WTC11 (cell line): ENCODE measurements at regions not wholly inside any gene's neighbourhood (a gene's known extent, or its start where the extent isn't known, plus 50 kb on each side); places are given as distances from the start of the nearest gene placed in this dataset.

Experiments used
- ATAC-seq: fragments of 200-7000 bp; cut with Tn5 transposase; 2 replicates; pipeline ENCODE4 v1.10.0; 2021; ENCODE audit warnings: mild to moderate bottlenecking, moderate library complexity
- CTCF ChIA-PET: fragments of 300-600 bp; sonication (Branson Sonifier 250); formaldehyde crosslinking; loops from one replicate; lab custom pipeline; 2021; ENCODE audit warnings: antibody characterized with exemption; lab: Charles Lee
- POLR2A ChIA-PET: fragments of 350-600 bp; sonication (Branson Sonifier 250); formaldehyde crosslinking; loops from one replicate; lab custom pipeline; 2021; ENCODE audit warnings: antibody characterized with exemption; lab: Charles Lee
- DNase-seq: peaks from one replicate; pipeline ENCODE4 v3.0.0; 2021; ENCODE audit warnings: low spot score
- H3K27ac Mint-ChIP-seq: 2 replicates; pipeline ENCODE4 v1.8.0; 2021; ENCODE audit warnings: mixed read lengths
- H3K27me3 Mint-ChIP-seq: 2 replicates; pipeline ENCODE4 v1.8.0; 2021; ENCODE audit warnings: low read depth, mild to moderate bottlenecking, moderate library complexity, mixed read lengths
- H3K36me3 Mint-ChIP-seq: 2 replicates; pipeline ENCODE4 v1.8.0; 2021; ENCODE audit warnings: mixed read lengths
- H3K4me1 Mint-ChIP-seq: 2 replicates; pipeline ENCODE4 v1.8.0; 2022; ENCODE audit warnings: mixed read lengths
- H3K4me3 Mint-ChIP-seq: 2 replicates; pipeline ENCODE4 v1.8.0; 2021; ENCODE audit warnings: mild to moderate bottlenecking, moderate library complexity, mixed read lengths
- H3K9me3 Mint-ChIP-seq: 2 replicates; pipeline ENCODE4 v1.8.0; 2021; ENCODE audit warnings: mixed read lengths
- FOXK1 ChIP-seq: sonication (generic); formaldehyde crosslinking; IDR thresholded peaks from 2 replicates; pipeline ENCODE4 v1.8.0; 2022; ENCODE audit warnings: mild to moderate bottlenecking, moderate library complexity, missing genetic modification reagents
- IRF2 ChIP-seq: sonication (generic); formaldehyde crosslinking; IDR thresholded peaks from 2 replicates; pipeline ENCODE4 v1.8.0; 2022; ENCODE audit warnings: low read depth, missing genetic modification reagents, borderline replicate concordance
- JAZF1 ChIP-seq: fragments of 250-450 bp; sonication (Bioruptor Pico); IDR thresholded peaks from 2 replicates; pipeline ENCODE4 v1.9.0; 2021; ENCODE audit warnings: moderate library complexity, mild to moderate bottlenecking, inconsistent platforms
- TP53 ChIP-seq: sonication (generic); formaldehyde crosslinking; IDR thresholded peaks from 2 replicates; pipeline ENCODE4 v1.8.1; 2023; ENCODE audit warnings: mild to moderate bottlenecking, missing genetic modification reagents
- ZBTB21 ChIP-seq: sonication (generic); formaldehyde crosslinking; IDR thresholded peaks from 2 replicates; pipeline ENCODE4 v1.8.1; 2023; ENCODE audit warnings: mild to moderate bottlenecking, missing genetic modification reagents, borderline replicate concordance
- ZNF317 ChIP-seq: sonication (generic); formaldehyde crosslinking; IDR thresholded peaks from 2 replicates; pipeline ENCODE4 v1.8.1; 2023; ENCODE audit warnings: low read depth, mild to moderate bottlenecking, moderate library complexity, missing genetic modification reagents, borderline replicate concordance
- ZNF416 ChIP-seq: fragments of 250-450 bp; sonication (Bioruptor Pico); IDR thresholded peaks from 2 replicates; pipeline ENCODE4 v1.9.0; 2021; ENCODE audit warnings: mild to moderate bottlenecking, inconsistent platforms
- ZNF423 ChIP-seq: fragments of 250-450 bp; sonication (Bioruptor Pico); IDR thresholded peaks from 2 replicates; pipeline ENCODE4 v2.1.2; 2022; ENCODE audit warnings: mild to moderate bottlenecking, moderate library complexity
- TF ChIP-seq, protein P1 (sequence below): sonication (generic); formaldehyde crosslinking; IDR thresholded peaks from 2 replicates; pipeline ENCODE4 v1.8.1; 2023; ENCODE audit warnings: mild to moderate bottlenecking, missing genetic modification reagents, borderline replicate concordance
- TF ChIP-seq, protein P2 (sequence below): sonication (generic); formaldehyde crosslinking; IDR thresholded peaks from 2 replicates; pipeline ENCODE4 v1.8.0; 2023; ENCODE audit warnings: missing genetic modification reagents
- TF ChIP-seq, protein P3 (sequence below): sonication (generic); formaldehyde crosslinking; IDR thresholded peaks from 2 replicates; pipeline ENCODE4 v1.8.1; 2023; ENCODE audit warnings: mild to moderate bottlenecking, missing genetic modification reagents
- TF ChIP-seq, protein P4 (sequence below): sonication (generic); formaldehyde crosslinking; IDR thresholded peaks from 2 replicates; pipeline ENCODE4 v1.8.1; 2023; ENCODE audit warnings: mild to moderate bottlenecking, missing genetic modification reagents, moderate library complexity
- TF ChIP-seq, protein P5 (sequence below): sonication (generic); formaldehyde crosslinking; IDR thresholded peaks from 2 replicates; pipeline ENCODE4 v1.8.0; 2023; ENCODE audit warnings: mild to moderate bottlenecking, missing genetic modification reagents
- TF ChIP-seq, protein P6 (sequence below): fragments of 250-450 bp; sonication (Bioruptor Pico); IDR thresholded peaks from 2 replicates; pipeline ENCODE4 v1.9.0; 2021; ENCODE audit warnings: moderate library complexity, mild to moderate bottlenecking, inconsistent platforms, borderline replicate concordance
- TF ChIP-seq, protein P7 (sequence below): fragments of 250-450 bp; sonication (Bioruptor Pico); IDR thresholded peaks from 2 replicates; pipeline ENCODE4 v1.9.0; 2021; ENCODE audit warnings: mild to moderate bottlenecking, borderline replicate concordance

DNA sequence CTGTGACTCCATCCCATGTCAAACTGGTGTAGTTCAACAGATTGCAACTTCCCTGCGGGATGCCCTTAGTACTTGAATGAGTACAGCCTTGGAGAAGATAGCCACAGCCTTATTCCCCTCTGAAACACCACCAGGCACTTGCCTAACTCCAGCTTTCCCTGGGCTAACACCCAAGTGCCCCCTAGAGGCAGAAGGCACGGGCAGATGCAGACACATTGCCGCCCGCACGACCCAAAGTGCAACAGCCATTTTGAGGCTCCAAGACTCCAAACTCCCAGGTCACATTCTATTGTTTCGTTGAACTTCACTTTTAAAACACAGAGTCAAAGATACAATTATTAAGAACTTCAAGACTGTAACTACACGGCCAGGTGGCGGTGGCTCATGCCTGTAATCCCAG is 163.6 kb upstream of the CDH6 start (continued):
- TF ChIP-seq, protein P1, sequence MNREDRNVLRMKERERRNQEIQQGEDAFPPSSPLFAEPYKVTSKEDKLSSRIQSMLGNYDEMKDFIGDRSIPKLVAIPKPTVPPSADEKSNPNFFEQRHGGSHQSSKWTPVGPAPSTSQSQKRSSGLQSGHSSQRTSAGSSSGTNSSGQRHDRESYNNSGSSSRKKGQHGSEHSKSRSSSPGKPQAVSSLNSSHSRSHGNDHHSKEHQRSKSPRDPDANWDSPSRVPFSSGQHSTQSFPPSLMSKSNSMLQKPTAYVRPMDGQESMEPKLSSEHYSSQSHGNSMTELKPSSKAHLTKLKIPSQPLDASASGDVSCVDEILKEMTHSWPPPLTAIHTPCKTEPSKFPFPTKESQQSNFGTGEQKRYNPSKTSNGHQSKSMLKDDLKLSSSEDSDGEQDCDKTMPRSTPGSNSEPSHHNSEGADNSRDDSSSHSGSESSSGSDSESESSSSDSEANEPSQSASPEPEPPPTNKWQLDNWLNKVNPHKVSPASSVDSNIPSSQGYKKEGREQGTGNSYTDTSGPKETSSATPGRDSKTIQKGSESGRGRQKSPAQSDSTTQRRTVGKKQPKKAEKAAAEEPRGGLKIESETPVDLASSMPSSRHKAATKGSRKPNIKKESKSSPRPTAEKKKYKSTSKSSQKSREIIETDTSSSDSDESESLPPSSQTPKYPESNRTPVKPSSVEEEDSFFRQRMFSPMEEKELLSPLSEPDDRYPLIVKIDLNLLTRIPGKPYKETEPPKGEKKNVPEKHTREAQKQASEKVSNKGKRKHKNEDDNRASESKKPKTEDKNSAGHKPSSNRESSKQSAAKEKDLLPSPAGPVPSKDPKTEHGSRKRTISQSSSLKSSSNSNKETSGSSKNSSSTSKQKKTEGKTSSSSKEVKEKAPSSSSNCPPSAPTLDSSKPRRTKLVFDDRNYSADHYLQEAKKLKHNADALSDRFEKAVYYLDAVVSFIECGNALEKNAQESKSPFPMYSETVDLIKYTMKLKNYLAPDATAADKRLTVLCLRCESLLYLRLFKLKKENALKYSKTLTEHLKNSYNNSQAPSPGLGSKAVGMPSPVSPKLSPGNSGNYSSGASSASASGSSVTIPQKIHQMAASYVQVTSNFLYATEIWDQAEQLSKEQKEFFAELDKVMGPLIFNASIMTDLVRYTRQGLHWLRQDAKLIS = no peak

DNA sequence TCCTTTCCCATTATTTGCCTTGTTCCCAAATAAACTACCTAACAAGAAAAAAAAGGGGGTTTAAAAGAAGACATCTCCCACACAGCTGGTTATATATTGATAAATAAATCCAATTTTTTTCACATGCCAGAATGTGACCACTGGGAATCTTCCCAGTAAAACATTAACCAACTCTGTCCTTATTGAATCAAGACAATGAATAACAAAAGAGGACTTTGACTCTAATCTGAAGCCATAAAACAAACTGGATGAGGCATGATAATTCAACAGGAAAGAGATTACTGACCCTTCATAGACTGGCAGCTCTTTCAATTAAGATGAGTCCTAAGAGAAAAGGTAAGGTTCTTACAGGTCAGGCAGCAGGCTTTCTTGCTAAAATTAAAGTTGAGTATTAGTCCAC is 165.8 kb upstream of the CDH6 start:
- no peaks in the 10 kb centered on the region for H3K27me3 Mint-ChIP-seq
- TF ChIP-seq ZBTB21 (CRISPR knock-in tag) (no peak), ZNF317 (CRISPR knock-in tag) (no peak), FOXK1 (CRISPR knock-in tag) (no peak), TP53 (CRISPR knock-in tag) (no peak), IRF2 (CRISPR knock-in tag) (no peak), JAZF1 (CRISPR knock-in tag) (no peak), ZNF416 (CRISPR knock-in tag) (no peak), ZNF423 (CRISPR knock-in tag) (no peak)
- TF ChIP-seq, protein P2, sequence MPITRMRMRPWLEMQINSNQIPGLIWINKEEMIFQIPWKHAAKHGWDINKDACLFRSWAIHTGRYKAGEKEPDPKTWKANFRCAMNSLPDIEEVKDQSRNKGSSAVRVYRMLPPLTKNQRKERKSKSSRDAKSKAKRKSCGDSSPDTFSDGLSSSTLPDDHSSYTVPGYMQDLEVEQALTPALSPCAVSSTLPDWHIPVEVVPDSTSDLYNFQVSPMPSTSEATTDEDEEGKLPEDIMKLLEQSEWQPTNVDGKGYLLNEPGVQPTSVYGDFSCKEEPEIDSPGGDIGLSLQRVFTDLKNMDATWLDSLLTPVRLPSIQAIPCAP (CRISPR knock-in tag) = no peak
- TF ChIP-seq, protein P3, sequence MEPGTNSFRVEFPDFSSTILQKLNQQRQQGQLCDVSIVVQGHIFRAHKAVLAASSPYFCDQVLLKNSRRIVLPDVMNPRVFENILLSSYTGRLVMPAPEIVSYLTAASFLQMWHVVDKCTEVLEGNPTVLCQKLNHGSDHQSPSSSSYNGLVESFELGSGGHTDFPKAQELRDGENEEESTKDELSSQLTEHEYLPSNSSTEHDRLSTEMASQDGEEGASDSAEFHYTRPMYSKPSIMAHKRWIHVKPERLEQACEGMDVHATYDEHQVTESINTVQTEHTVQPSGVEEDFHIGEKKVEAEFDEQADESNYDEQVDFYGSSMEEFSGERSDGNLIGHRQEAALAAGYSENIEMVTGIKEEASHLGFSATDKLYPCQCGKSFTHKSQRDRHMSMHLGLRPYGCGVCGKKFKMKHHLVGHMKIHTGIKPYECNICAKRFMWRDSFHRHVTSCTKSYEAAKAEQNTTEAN = no peak
- TF ChIP-seq, protein P4, sequence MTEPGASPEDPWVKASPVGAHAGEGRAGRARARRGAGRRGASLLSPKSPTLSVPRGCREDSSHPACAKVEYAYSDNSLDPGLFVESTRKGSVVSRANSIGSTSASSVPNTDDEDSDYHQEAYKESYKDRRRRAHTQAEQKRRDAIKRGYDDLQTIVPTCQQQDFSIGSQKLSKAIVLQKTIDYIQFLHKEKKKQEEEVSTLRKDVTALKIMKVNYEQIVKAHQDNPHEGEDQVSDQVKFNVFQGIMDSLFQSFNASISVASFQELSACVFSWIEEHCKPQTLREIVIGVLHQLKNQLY (CRISPR knock-in tag) = no peak
- TF ChIP-seq, protein P5, sequence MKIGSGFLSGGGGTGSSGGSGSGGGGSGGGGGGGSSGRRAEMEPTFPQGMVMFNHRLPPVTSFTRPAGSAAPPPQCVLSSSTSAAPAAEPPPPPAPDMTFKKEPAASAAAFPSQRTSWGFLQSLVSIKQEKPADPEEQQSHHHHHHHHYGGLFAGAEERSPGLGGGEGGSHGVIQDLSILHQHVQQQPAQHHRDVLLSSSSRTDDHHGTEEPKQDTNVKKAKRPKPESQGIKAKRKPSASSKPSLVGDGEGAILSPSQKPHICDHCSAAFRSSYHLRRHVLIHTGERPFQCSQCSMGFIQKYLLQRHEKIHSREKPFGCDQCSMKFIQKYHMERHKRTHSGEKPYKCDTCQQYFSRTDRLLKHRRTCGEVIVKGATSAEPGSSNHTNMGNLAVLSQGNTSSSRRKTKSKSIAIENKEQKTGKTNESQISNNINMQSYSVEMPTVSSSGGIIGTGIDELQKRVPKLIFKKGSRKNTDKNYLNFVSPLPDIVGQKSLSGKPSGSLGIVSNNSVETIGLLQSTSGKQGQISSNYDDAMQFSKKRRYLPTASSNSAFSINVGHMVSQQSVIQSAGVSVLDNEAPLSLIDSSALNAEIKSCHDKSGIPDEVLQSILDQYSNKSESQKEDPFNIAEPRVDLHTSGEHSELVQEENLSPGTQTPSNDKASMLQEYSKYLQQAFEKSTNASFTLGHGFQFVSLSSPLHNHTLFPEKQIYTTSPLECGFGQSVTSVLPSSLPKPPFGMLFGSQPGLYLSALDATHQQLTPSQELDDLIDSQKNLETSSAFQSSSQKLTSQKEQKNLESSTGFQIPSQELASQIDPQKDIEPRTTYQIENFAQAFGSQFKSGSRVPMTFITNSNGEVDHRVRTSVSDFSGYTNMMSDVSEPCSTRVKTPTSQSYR (CRISPR knock-in tag) = no peak
- ATAC-seq = no peak
- no peaks in the 10 kb centered on the region for H3K36me3 Mint-ChIP-seq
- peaks cover 20% of the 10 kb centered on the region for H3K4me1 Mint-ChIP-seq
- no peak overlapping the region for H3K27ac Mint-ChIP-seq
- H3K9me3 Mint-ChIP-seq = no peaks in the 10 kb centered on the region
- ChIA-PET POLR2A (no interaction called here), CTCF (interaction anchor here (0.6 kb wide), 1 partner anchor 243 kb away, joined by 3 read pairs; no protein-coding TSS in a partner anchor)
- H3K4me3 Mint-ChIP-seq = no peak overlapping the region
- no peak for DNase-seq

DNA sequence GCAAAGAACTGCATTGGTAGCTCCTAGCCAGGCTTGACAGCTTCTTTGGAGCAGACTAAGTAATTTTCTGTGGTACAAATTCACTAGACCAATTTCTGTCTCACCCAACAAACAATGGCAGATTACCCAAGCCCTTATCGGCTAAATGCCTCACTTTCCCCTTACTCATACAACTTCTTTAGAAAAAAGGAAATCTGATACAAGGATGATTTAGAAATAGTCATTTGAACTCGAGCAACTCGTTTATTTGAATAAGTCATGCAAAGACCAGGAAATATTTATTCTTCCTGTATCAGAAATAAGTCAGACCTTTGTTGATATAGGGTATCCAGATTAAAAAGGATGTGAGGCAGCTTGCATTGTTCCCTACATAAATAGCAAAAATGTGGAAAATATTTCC is 170.4 kb upstream of the CDH6 start:
- DNase-seq = no peak
- Mint-ChIP-seq H3K36me3 (no peaks in the 10 kb centered on the region), H3K27ac (no peak overlapping the region), H3K9me3 (no peaks in the 10 kb centered on the region), H3K27me3 (no peaks in the 10 kb centered on the region), H3K4me1 (peaks cover 20% of the 10 kb centered on the region), H3K4me3 (no peak overlapping the region)
- CTCF ChIA-PET = no interaction called here
- POLR2A ChIA-PET = no interaction called here
- ATAC-seq = no peak
- TF ChIP-seq, protein P6, sequence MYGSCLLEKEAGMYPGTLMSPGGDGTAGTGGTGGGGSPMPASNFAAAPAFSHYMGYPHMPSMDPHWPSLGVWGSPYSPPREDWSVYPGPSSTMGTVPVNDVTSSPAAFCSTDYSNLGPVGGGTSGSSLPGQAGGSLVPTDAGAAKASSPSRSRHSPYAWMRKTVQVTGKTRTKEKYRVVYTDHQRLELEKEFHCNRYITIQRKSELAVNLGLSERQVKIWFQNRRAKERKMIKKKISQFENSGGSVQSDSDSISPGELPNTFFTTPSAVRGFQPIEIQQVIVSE (CRISPR knock-in tag) = no peak
- TF ChIP-seq, protein P4 (CRISPR knock-in tag) = no peak
- TF ChIP-seq, protein P7, sequence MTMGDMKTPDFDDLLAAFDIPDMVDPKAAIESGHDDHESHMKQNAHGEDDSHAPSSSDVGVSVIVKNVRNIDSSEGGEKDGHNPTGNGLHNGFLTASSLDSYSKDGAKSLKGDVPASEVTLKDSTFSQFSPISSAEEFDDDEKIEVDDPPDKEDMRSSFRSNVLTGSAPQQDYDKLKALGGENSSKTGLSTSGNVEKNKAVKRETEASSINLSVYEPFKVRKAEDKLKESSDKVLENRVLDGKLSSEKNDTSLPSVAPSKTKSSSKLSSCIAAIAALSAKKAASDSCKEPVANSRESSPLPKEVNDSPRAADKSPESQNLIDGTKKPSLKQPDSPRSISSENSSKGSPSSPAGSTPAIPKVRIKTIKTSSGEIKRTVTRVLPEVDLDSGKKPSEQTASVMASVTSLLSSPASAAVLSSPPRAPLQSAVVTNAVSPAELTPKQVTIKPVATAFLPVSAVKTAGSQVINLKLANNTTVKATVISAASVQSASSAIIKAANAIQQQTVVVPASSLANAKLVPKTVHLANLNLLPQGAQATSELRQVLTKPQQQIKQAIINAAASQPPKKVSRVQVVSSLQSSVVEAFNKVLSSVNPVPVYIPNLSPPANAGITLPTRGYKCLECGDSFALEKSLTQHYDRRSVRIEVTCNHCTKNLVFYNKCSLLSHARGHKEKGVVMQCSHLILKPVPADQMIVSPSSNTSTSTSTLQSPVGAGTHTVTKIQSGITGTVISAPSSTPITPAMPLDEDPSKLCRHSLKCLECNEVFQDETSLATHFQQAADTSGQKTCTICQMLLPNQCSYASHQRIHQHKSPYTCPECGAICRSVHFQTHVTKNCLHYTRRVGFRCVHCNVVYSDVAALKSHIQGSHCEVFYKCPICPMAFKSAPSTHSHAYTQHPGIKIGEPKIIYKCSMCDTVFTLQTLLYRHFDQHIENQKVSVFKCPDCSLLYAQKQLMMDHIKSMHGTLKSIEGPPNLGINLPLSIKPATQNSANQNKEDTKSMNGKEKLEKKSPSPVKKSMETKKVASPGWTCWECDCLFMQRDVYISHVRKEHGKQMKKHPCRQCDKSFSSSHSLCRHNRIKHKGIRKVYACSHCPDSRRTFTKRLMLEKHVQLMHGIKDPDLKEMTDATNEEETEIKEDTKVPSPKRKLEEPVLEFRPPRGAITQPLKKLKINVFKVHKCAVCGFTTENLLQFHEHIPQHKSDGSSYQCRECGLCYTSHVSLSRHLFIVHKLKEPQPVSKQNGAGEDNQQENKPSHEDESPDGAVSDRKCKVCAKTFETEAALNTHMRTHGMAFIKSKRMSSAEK (CRISPR knock-in tag) = no peak
